Ovary (tissue), 7 donors: ENCODE measurements at regions not wholly inside any gene's neighbourhood (a gene's known extent, or its start where the extent isn't known, plus 50 kb on each side); places are given as distances from the start of the nearest gene placed in this dataset.
"Not testable (repeated sequence)": the region's sequence is repeated elsewhere in the genome, so short reads cannot be mapped to it uniquely, and the experiment has no call there.

Source experiments
- DNase-seq, 5 donors: peaks; one replicate each; pipeline ENCODE4 v3.0.0-alpha.2; 2019 to 2020
- H3K27ac ChIP-seq, 2 donors: fragments of 200-600 bp; one replicate each; pipeline versions ENCODE4 v1.5.1 to v1.8.0; 2019 to 2022
- H3K27me3 ChIP-seq: fragments of 200-600 bp; one replicate; pipeline ENCODE4 v1.8.0; 2022
- H3K36me3 ChIP-seq: fragments of 200-600 bp; sonication (generic); one replicate; pipeline ENCODE4 v1.5.1; 2019
- H3K4me1 ChIP-seq: one replicate; pipeline ENCODE4 v1.8.1; 2013; ENCODE audit warnings: mild to moderate bottlenecking, moderate library complexity; ENCODE audit not compliant: insufficient read depth
- H3K4me3 ChIP-seq: fragments of 200-600 bp; sonication (generic); one replicate; pipeline ENCODE4 v1.5.1; 2017
- H3K9me3 ChIP-seq, 2 donors: fragments of 200-600 bp in 1 of 2; sonication (generic) in 1 of 2; one replicate each; pipeline versions ENCODE4 v1.5.1 to v1.8.1; 2013 to 2019; ENCODE audit warnings: mild to moderate bottlenecking in 1 of 2, moderate library complexity in 1 of 2
- CTCF ChIP-seq, 3 donors: fragments of 450-650 bp in 2 of 3; fragments of 200-600 bp in 1 of 3; IDR thresholded peaks; one replicate each; pipeline versions ENCODE4 v1.5.1 to v1.8.0; 2016 to 2022; ENCODE audit warnings: antibody characterized with exemption in 3 of 3, mild to moderate bottlenecking in 1 of 3
- EP300 ChIP-seq: sonication (generic); formaldehyde crosslinking; IDR thresholded peaks from one replicate; pipeline ENCODE4 v1.6.1; 2017; ENCODE audit warnings: antibody characterized with exemption
- POLR2A ChIP-seq: fragments of 450-650 bp; IDR thresholded peaks from one replicate; pipeline ENCODE4 v1.6.1; 2017; ENCODE audit warnings: antibody characterized with exemption, mild to moderate bottlenecking, moderate library complexity
- WGBS, 3 donors: extraction: QIAGEN DNeasy Blood & Tissue Kit in 1 of 3; methylation state at CpG; one replicate each; pipeline versions ENCODE4 v1.1.5 to v1.1.7; 2013 to 2017; 5-methylcytosine and 5-hydroxymethylcytosine counted together
- intact Hi-C, 4 donors: fragments of 100-400 bp; cut with DNase I; formaldehyde crosslinking; loops; one replicate each; pipeline versions ENCODE4 v1.11.0 to v1.15.1; 2022 to 2023
- donor health status: DM: no; HTN: no; CAD: no; lungs with moderate emphysema.
- donor health status: DM: no; HTN: no; CAD: no.
- donor health status: Bipolar disorder and iron deficiency.
- donor health status: DM: no; HTN: no; CAD: no.
- donor health status: DM: yes; HTN: yes; CAD: no.

GRCh38 chr5:43804041-43804440 lies 201.1 kb downstream of the NNT start:
- Histone ChIP-seq H3K27me3 (no peaks in the 10 kb centered on the region), H3K36me3 (no peaks in the 10 kb centered on the region), H3K4me3 (no peak overlapping the region), H3K27ac (no peak overlapping the region), H3K9me3 (no peaks in the 10 kb centered on the region), H3K4me1 (no peaks in the 10 kb centered on the region)
- WGBS, 3 donors = 85 to 88% (median 87%) methylated on average over 3 of the region's 3 CpGs
- DNase-seq = no peak
- intact Hi-C loops = no loop called here
- no peak for TF ChIP-seq CTCF (IDR thresholded peaks at IDR 0.05)
- TF ChIP-seq POLR2A = no peak
- TF ChIP-seq EP300 = no peak

GRCh38 chr5:43802651-43803050 lies 199.7 kb downstream of the NNT start:
- H3K4me3 ChIP-seq = no peak overlapping the region
- no peaks in the 10 kb centered on the region for H3K36me3 ChIP-seq
- no peak overlapping the region for H3K27ac ChIP-seq
- intact Hi-C loops = no loop called here
- DNase-seq = no peak
- WGBS, 3 donors = 14 to 46% (median 16%) methylated on average over 3 of the region's 3 CpGs
- no peaks in the 10 kb centered on the region for H3K4me1 ChIP-seq
- no peaks in the 10 kb centered on the region for H3K27me3 ChIP-seq
- TF ChIP-seq EP300 (no peak), POLR2A (no peak)
- H3K9me3 ChIP-seq = no peaks in the 10 kb centered on the region

GRCh38 chr5:43802119-43802518 lies 199.1 kb downstream of the NNT start:
- no peaks in the 10 kb centered on the region for H3K9me3 ChIP-seq
- 2 to 38% (median 15%) methylated on average over 1 of the region's 1 CpG for WGBS, 3 donors
- H3K36me3 ChIP-seq = no peaks in the 10 kb centered on the region
- H3K27ac ChIP-seq = no peak overlapping the region
- no peak overlapping the region for H3K4me3 ChIP-seq
- intact Hi-C loops = no loop called here
- TF ChIP-seq EP300 (no peak), CTCF (IDR thresholded peaks at IDR 0.05) (no peak), POLR2A (no peak)
- H3K4me1 ChIP-seq = no peaks in the 10 kb centered on the region
- no peak for DNase-seq
- no peaks in the 10 kb centered on the region for H3K27me3 ChIP-seq

- TF ChIP-seq EP300 (no peak), POLR2A (no peak), CTCF (IDR thresholded peaks at IDR 0.05) (no peak)
Observed at GRCh38 chr5:43798740-43799139, 195.8 kb downstream of the NNT start.

GRCh38 chr5:43791880-43792279 lies 188.9 kb downstream of the NNT start:
- H3K27me3 ChIP-seq, H3K4me1 ChIP-seq, H3K4me3 ChIP-seq, H3K36me3 ChIP-seq, DNase-seq, intact Hi-C loops, H3K27ac ChIP-seq, H3K9me3 ChIP-seq: not testable (repeated sequence)
- 81 to 88% (median 87%) methylated on average over 6 of the region's 6 CpGs for WGBS, 3 donors

More at GRCh38 chr5:43798740-43799139, 195.8 kb downstream of the NNT start:
- intact Hi-C loops = no loop called here
- H3K36me3 ChIP-seq = no peaks in the 10 kb centered on the region
- no peaks in the 10 kb centered on the region for H3K27me3 ChIP-seq
- no peak overlapping the region for H3K4me3 ChIP-seq
- no peak overlapping the region for H3K27ac ChIP-seq
- H3K9me3 ChIP-seq = no peaks in the 10 kb centered on the region
- DNase-seq = no peak
- no peaks in the 10 kb centered on the region for H3K4me1 ChIP-seq

GRCh38 chr5:43785198-43785597 lies 182.2 kb downstream of the NNT start:
- Histone ChIP-seq H3K9me3 (no peaks in the 10 kb centered on the region), H3K4me1 (no peaks in the 10 kb centered on the region), H3K27me3 (no peaks in the 10 kb centered on the region), H3K4me3 (no peak overlapping the region), H3K36me3 (no peaks in the 10 kb centered on the region), H3K27ac (no peak overlapping the region)
- TF ChIP-seq EP300 (no peak), CTCF (IDR thresholded peaks at IDR 0.05) (no peak), POLR2A (no peak)
- DNase-seq = no peak
- intact Hi-C loops = no loop called here
- WGBS, 3 donors = 37 to 48% (median 45%) methylated on average over 3 of the region's 3 CpGs
